Panc1 (cell line): ENCODE measurements at regions not wholly inside any gene's neighbourhood (a gene's known extent, or its start where the extent isn't known, plus 50 kb on each side); places are given as distances from the start of the nearest gene placed in this dataset.

Experiments
- ATAC-seq: fragments of 200-7000 bp; cut with Tn5 transposase; 2 replicates; pipeline ENCODE4 v1.9.1; 2020; ENCODE audit warnings: mild to moderate bottlenecking, moderate library complexity
- BruUV-seq: library from RNA; stranded (reverse); fragments of 400-500 nt; replicated peaks from 2 replicates; lab custom pipeline; 2021; lab: Mats Ljungman, UMichigan
- CTCF ChIA-PET: fragments of 300-600 bp; sonication (Branson Sonifier 250); formaldehyde crosslinking; loops from one replicate; lab custom pipeline; 2022; ENCODE audit warnings: antibody characterized with exemption; lab: Charles Lee
- POLR2A ChIA-PET: fragments of 300-600 bp; sonication (Branson Sonifier 250); formaldehyde crosslinking; loops from one replicate; lab custom pipeline; 2022; ENCODE audit warnings: antibody characterized with exemption; lab: Charles Lee
- DNase-seq: peaks from one replicate; pipeline ENCODE4 v3.0.0-alpha.2; 2010; ENCODE audit warnings: low read depth, low spot score
- H3K27ac ChIP-seq: 2 replicates; pipeline ENCODE4 v1.5.1; 2011; ENCODE audit warnings: mild to moderate bottlenecking, low read length, inconsistent platforms
- H3K27me3 ChIP-seq: fragments of 200-500 bp; sonication (Bioruptor generic); 2 replicates; pipeline ENCODE4 v1.6.0; 2014; ENCODE audit warnings: low read length, inconsistent platforms; ENCODE audit not compliant: control insufficient read depth, insufficient read depth
- H3K36me3 ChIP-seq: fragments of 200-500 bp; sonication (Bioruptor generic); 2 replicates; pipeline ENCODE4 v1.5.1; 2014; ENCODE audit warnings: inconsistent platforms, mild to moderate bottlenecking, low read length, moderate library complexity; ENCODE audit not compliant: control insufficient read depth, insufficient read depth
- H3K4me1 ChIP-seq: 2 replicates; pipeline ENCODE4 v1.5.1; 2011; ENCODE audit warnings: inconsistent platforms, mild to moderate bottlenecking, low read length, moderate library complexity; ENCODE audit not compliant: control insufficient read depth, insufficient read depth
- H3K4me3 ChIP-seq, 2 experiments: 2 replicates each; pipeline ENCODE4 v1.5.1; 2011 to 2012; ENCODE audit warnings: low read depth in 2 of 2, low read length in 2 of 2, mild to moderate bottlenecking in 2 of 2, inconsistent platforms in 1 of 2, moderate library complexity in 1 of 2
- H3K9me3 ChIP-seq: fragments of 200-500 bp; sonication (Bioruptor generic); 2 replicates; pipeline ENCODE4 v1.5.1; 2014; ENCODE audit warnings: low read depth, mild to moderate bottlenecking, inconsistent platforms, low read length, moderate library complexity; ENCODE audit not compliant: control insufficient read depth, insufficient read depth
- CTCF ChIP-seq: fragments of 450-650 bp; IDR thresholded peaks from 2 replicates; pipeline ENCODE4 v1.5.1; 2017; ENCODE audit warnings: mild to moderate bottlenecking
- POLR2AphosphoS5 ChIP-seq: IDR thresholded peaks from 2 replicates; pipeline ENCODE4 v1.6.1; 2012; ENCODE audit warnings: mild to moderate bottlenecking, low read depth, low read length, moderate library complexity
- REST ChIP-seq, 2 experiments: IDR thresholded peaks; 2 replicates each; pipeline ENCODE4 v1.6.1; 2011 to 2012; ENCODE audit warnings: low read depth in 2 of 2, control low read depth in 1 of 2, low read length in 1 of 2, mild to moderate bottlenecking in 1 of 2, moderate library complexity in 1 of 2; ENCODE audit not compliant: insufficient read depth in 1 of 2
- SIN3A ChIP-seq: IDR thresholded peaks from 2 replicates; pipeline ENCODE4 v1.6.1; 2012; ENCODE audit warnings: low read depth, mild to moderate bottlenecking, low read length, moderate library complexity, borderline replicate concordance; ENCODE audit not compliant: insufficient read depth
- TCF7L2 ChIP-seq: IDR thresholded peaks from 2 replicates; pipeline ENCODE4 v1.6.1; 2011; ENCODE audit warnings: mild to moderate bottlenecking, low read depth, low read length, inconsistent platforms
- in situ Hi-C: cut with HindIII; loops from 2 replicates; pipeline ENCODE4 v1.10.0; 2016; ENCODE audit warnings: low sequenced_read_pairs, low pct_unique_long_range_greater_than_20kb
- intact Hi-C: fragments of 100-400 bp; cut with micrococcal nuclease; formaldehyde crosslinking; loops from one replicate; pipeline ENCODE4 v1.10.0; 2022; ENCODE audit not compliant: unreplicated experiment

DNA sequence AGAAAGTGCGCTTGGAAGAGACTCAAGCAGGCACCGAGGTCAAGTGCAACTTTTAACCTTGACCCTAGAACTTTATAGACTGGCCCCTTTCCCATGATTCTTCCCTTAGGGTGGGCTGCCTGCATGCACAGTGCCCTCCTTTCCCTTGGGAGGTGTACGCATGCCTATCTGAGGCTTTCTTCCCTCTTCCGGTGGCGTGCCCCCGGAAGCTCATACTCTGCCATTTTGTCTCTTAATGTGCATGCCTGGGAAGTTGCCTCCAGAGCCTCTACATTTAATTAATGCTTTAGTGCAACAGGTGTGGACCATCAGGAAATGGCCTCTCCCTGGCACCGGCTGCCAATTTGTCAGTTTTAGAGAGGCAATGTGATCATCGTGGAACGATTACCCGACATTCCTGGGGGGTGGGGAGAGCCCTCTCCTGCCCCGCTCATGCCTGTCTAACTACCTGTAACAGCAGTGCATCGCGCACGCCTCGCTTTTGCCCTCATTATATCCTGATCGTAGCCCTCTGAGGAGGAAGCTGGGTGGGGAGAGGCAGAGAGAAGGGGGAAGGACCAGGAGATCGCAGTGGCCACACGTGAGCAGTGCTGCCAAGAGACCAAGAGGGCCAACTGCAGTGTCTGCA lies 194.8 kb downstream of the TFCP2L1 start:
- no peak for DNase-seq
- POLR2A ChIA-PET, result no interaction called here
- H3K27ac ChIP-seq, result no peak overlapping the region
- BruUV-seq, result no TSS peak
- H3K4me1 ChIP-seq, result 0 out of 2 replicates have a peak, but pooled peaks cover 4% of the 10 kb centered on the region
- in situ Hi-C loops, result no loop called here
- H3K27me3 ChIP-seq, result no peaks in the 10 kb centered on the region
- H3K36me3 ChIP-seq, result no peaks in the 10 kb centered on the region
- ATAC-seq, result no peak
- TF ChIP-seq POLR2AphosphoS5 (no peak), REST (IDR thresholded peaks at IDR 0.05; ENCODE audit: insufficient read depth in 1 of 2, low read depth in 2 of 2, low read length in 1 of 2) (no peak), TCF7L2 (no peak), SIN3A (no peak)
- intact Hi-C loops, result loop anchor here (10.0 kb wide), 2 partner anchors 235 to 265 kb away; no protein-coding TSS in a partner anchor
- CTCF ChIA-PET, result no interaction called here
- H3K4me3 ChIP-seq, result no peak overlapping the region
- H3K9me3 ChIP-seq, result no peaks in the 10 kb centered on the region

DNA sequence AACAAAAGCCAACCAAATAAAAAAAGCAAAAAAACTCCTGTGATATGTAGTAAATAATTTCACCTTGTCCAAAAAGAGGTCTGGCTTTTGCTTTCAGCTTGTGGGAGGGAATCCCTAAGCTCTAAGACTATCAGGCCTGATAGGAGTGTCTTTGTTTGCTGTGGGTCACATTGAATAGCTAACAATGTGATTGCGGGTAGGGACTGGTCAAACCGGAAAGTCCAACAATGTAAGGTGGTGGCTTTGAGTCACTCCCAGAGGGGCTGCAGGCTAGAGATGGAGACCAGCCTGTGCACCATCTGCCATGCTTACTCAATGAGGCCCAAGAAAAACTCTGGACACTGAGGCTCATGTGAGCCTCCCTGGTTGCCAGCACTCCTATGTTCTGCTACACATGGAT lies 192.9 kb downstream of the TFCP2L1 start:
- no TSS peak for BruUV-seq
- H3K9me3 ChIP-seq, result no peaks in the 10 kb centered on the region
- H3K27me3 ChIP-seq, result no peaks in the 10 kb centered on the region
- ChIA-PET CTCF (interaction anchor here (0.6 to 0.7 kb wide), 4 partner anchors 142 to 234 kb away, joined by 3 to 8 read pairs (median 4); no protein-coding TSS in a partner anchor), POLR2A (no interaction called here)
- in situ Hi-C loops (no loop called here), intact Hi-C loops (loop anchor here (10.0 kb wide), 2 partner anchors 233 to 263 kb away; no protein-coding TSS in a partner anchor)
- no peak overlapping the region for H3K4me3 ChIP-seq
- 0 out of 2 replicates have a peak, but pooled peaks cover 4% of the 10 kb centered on the region for H3K4me1 ChIP-seq
- DNase-seq, result no peak
- H3K27ac ChIP-seq, result no peak overlapping the region
- H3K36me3 ChIP-seq, result no peaks in the 10 kb centered on the region
- ATAC-seq, result no peak
- no peak for TF ChIP-seq REST (IDR thresholded peaks at IDR 0.05; ENCODE audit: insufficient read depth in 1 of 2, low read depth in 2 of 2, low read length in 1 of 2)
- no peak for TF ChIP-seq TCF7L2
- TF ChIP-seq POLR2AphosphoS5, result no peak
- TF ChIP-seq CTCF, result no peak
- no peak for TF ChIP-seq SIN3A
